GM23248 (cell line): ENCODE measurements at regions not wholly inside any gene's neighbourhood (a gene's known extent, or its start where the extent isn't known, plus 50 kb on each side); places are given as distances from the start of the nearest gene placed in this dataset.

ENCODE experiments used
- EZH2 ChIP-seq: fragments of 200-600 bp; sonication (generic); IDR thresholded peaks from 2 replicates; pipeline ENCODE4 v1.6.1; 2018; ENCODE audit warnings: antibody characterized with exemption, mild to moderate bottlenecking; ENCODE audit not compliant: insufficient read depth, poor library complexity, severe bottlenecking
- EZH2phosphoT487 ChIP-seq: fragments of 200-600 bp; sonication (generic); IDR thresholded peaks from 2 replicates; pipeline ENCODE4 v1.6.1; 2018; ENCODE audit warnings: antibody characterized with exemption, moderate library complexity, mild to moderate bottlenecking, low read depth; ENCODE audit not compliant: insufficient read depth

DNA sequence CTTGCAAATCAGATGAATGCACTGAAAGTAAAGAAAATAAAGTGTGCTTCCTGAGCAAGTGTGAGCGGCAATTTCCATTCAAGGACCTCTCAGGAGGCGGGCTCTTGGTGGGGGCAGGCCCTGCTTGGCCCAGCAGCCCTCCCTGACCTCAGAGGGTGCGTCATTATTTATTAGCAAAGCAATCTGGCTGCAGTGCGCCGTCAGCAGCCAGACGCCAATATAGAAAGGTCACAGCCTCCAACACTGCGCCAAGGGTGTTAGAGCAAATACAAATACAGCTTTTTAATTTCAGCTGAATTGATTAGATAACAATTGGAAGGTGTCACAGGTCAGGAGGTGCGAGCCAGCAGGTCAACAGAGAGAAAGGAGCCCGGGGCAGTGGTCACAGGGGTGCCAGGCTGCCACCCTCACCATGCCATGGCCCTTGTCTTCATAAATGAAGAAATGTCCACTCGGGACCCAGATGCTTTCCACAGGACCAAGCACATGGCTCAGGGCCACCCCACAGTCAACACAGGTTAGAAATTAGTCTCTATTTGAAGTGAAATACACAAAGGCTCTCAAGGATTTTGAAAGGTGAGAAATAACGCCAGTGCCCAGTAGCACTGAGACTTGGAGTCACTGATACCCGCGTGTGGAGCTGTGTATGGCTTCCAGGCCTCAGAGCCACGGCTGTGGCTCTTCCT, 309.8 kb downstream of the IRX2 start:
- TF ChIP-seq EZH2 (no peak), EZH2phosphoT487 (no peak)
